Body of pancreas (tissue), 4 donors: ENCODE measurements at regions not wholly inside any gene's neighbourhood (a gene's known extent, or its start where the extent isn't known, plus 50 kb on each side); places are given as distances from the start of the nearest gene placed in this dataset.

ENCODE experiments used
- CTCF ChIP-seq, 7 experiments: fragments of 450-650 bp in 4 of 7; fragments of 200-600 bp in 3 of 7; sonication (generic) in 3 of 7; IDR thresholded peaks; one replicate each; pipeline ENCODE4 v1.5.1; 2016 to 2019; ENCODE audit warnings: antibody characterized with exemption in 7 of 7
- POLR2A ChIP-seq, 3 donors: fragments of 450-650 bp; IDR thresholded peaks; one replicate each; pipeline ENCODE4 v1.6.1; 2016; ENCODE audit warnings: antibody characterized with exemption in 3 of 3, mild to moderate bottlenecking in 2 of 3

DNA sequence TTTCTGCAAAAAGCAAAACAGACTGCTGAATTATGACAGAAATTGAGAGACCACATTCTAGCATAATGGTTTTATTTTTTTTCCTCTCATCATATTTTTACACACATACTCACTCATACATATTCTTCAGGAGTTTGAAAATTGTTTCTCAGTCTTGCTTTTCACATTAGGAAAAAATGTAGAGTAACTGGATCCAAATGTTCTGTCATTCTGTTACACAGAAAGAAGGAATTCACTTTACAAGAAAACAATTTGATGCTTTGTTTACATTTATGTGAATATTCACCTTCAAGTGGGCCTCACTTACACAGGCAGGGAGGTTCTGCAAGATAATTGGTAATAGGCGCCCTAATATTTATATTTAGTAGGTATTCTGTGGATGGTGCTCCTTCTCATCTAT is 82.0 kb downstream of the ARL4A start:
- TF ChIP-seq CTCF (IDR thresholded peaks at IDR 0.05) = no peak
- no peak for TF ChIP-seq POLR2A (IDR thresholded peaks at IDR 0.05)
